Dermis microvascular lymphatic vessel endothelial cell (primary cell): ENCODE measurements at regions not wholly inside any gene's neighbourhood (a gene's known extent, or its start where the extent isn't known, plus 50 kb on each side); places are given as distances from the start of the nearest gene placed in this dataset.

Experiments used
- DNase-seq, 2 donors: peaks; one replicate each; pipeline versions ENCODE4 v3.0.0 to v3.0.0-alpha.2; 2010; ENCODE audit warnings: low read depth in 2 of 2

DNA sequence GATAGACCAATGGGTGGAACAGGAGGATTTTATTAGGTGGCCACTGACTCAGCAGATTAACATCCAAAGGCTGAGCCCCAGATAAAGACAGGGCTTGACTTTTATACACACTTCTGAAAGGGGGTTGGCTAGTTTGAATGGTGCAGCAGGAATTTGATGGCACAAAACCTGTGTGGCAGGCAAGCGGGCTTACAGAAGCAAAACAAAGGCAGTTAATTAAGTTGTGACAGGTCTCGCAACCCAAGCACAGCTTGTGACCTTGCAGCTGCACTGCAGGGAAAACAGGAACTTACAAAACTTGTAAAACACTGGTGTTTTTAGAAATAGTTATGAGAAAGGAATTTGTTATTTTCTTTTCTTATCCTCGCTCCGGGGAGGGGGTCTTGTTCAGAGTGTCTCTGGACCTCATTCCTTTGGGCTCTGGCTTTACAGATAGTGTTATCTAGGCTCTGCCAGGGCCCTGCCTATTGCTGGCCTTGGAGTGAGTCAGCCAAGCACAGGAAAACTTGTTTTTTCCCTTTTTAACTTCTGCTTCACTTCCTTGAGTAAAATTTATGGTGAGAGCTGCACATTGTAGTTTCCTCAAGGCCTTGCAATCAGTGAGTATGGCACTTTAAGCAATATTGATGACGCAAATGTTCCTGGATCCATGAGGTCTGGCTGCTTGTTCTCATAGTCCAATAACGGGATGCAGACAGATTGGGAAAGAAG, 457.1 kb downstream of the TGIF2LY start:
- peak in 1 of 2 donors; percentile 85 for DNase-seq
